ENCODE measurements at regions not wholly inside any gene's neighbourhood (a gene's known extent, or its start where the extent isn't known, plus 50 kb on each side); places are given as distances from the start of the nearest gene placed in this dataset.

- TF ChIP-seq ZNF462 (CRISPR knock-in tag; IDR thresholded peaks at IDR 0.05) (no peak), ZNF114 (CRISPR knock-in tag; IDR thresholded peaks at IDR 0.05) (no peak), REST (IDR thresholded peaks at IDR 0.05; ENCODE audit: unreplicated experiment) (no peak), EZH2phosphoT487 (IDR thresholded peaks at IDR 0.05; ENCODE audit: unreplicated experiment) (no peak), POLR2AphosphoS5 (IDR thresholded peaks at IDR 0.05; ENCODE audit: low read depth) (no peak), JUNB (IDR thresholded peaks at IDR 0.05; ENCODE audit: unreplicated experiment) (no peak)
Observed at GRCh38 chr1:184820956-184821355, 66.3 kb upstream of the EDEM3 start (continued).
